SU-DHL-6 (cell line): ENCODE measurements at regions not wholly inside any gene's neighbourhood (a gene's known extent, or its start where the extent isn't known, plus 50 kb on each side); places are given as distances from the start of the nearest gene placed in this dataset.

ENCODE experiments used
- H2AFZ ChIP-seq: fragments of 200-600 bp; sonication (generic); 2 replicates; pipeline ENCODE4 v1.6.1; 2014; ENCODE audit warnings: low read depth, mild to moderate bottlenecking, moderate library complexity, mixed read lengths, antibody characterized with exemption, low read length; ENCODE audit not compliant: severe bottlenecking
- H3F3A ChIP-seq: fragments of 200-600 bp; shearing (Covaris generic); 2 replicates; pipeline ENCODE4 v1.6.0; 2016; ENCODE audit warnings: antibody characterized with exemption, mild to moderate bottlenecking; ENCODE audit not compliant: insufficient read depth
- H3K27ac ChIP-seq: fragments of 200-600 bp; sonication (generic); 2 replicates; pipeline ENCODE4 v1.5.1; 2016; ENCODE audit warnings: low read depth, mild to moderate bottlenecking, low read length, moderate library complexity, mixed read lengths
- H3K27me3 ChIP-seq: fragments of 200-600 bp; sonication (generic), shearing (Covaris generic); 2 replicates; pipeline ENCODE4 v1.6.0; 2014; ENCODE audit warnings: mild to moderate bottlenecking, low read length
- H3K36me3 ChIP-seq: fragments of 200-600 bp; sonication (generic); 2 replicates; pipeline ENCODE4 v1.6.1; 2014; ENCODE audit warnings: mild to moderate bottlenecking, low read length, mixed read lengths
- H3K4me2 ChIP-seq: fragments of 300-600, 200-600 bp; shearing (Covaris generic), sonication (generic); 2 replicates; pipeline ENCODE4 v1.6.0; 2014; ENCODE audit warnings: low read length, low read depth, mild to moderate bottlenecking; ENCODE audit not compliant: poor library complexity, severe bottlenecking
- H3K4me3 ChIP-seq: fragments of 200-600 bp; sonication (generic); 2 replicates; pipeline ENCODE4 v1.5.1; 2014; ENCODE audit warnings: antibody characterized with exemption, low read length, mild to moderate bottlenecking, mixed read lengths; ENCODE audit not compliant: insufficient read depth, poor library complexity, severe bottlenecking
- H3K79me2 ChIP-seq: fragments of 200-600 bp; sonication (generic); 2 replicates; pipeline ENCODE4 v1.6.1; 2014; ENCODE audit warnings: mild to moderate bottlenecking, low read length, moderate library complexity; ENCODE audit not compliant: insufficient read depth
- H3K9ac ChIP-seq: fragments of 200-600 bp; sonication (generic); 2 replicates; pipeline ENCODE4 v1.7.0; 2014; ENCODE audit warnings: mild to moderate bottlenecking, low read length
- H3K9me2 ChIP-seq: fragments of 200-600 bp; sonication (generic); replicated peaks from 2 replicates; pipeline ENCODE4 v1.6.1; 2014; ENCODE audit warnings: low read length; ENCODE audit not compliant: insufficient read depth
- H3K9me3 ChIP-seq: fragments of 200-600 bp; sonication (generic); 2 replicates; pipeline ENCODE4 v1.6.1; 2014; ENCODE audit warnings: low read length, mixed read lengths; ENCODE audit not compliant: insufficient read depth
- H4K20me1 ChIP-seq: fragments of 200-600 bp; sonication (generic); 2 replicates; pipeline ENCODE4 v1.6.1; 2014; ENCODE audit warnings: low read depth, mild to moderate bottlenecking, antibody characterized with exemption, low read length, moderate library complexity, mixed read lengths
- CTCF ChIP-seq: fragments of 200-600 bp; sonication (generic); IDR thresholded peaks from one replicate; pipeline ENCODE4 v1.5.1; 2017; ENCODE audit warnings: antibody characterized with exemption, mild to moderate bottlenecking, low read length, moderate library complexity; ENCODE audit not compliant: insufficient read depth, poor library complexity, severe bottlenecking
- EZH2phosphoT487 ChIP-seq: fragments of 200-600 bp; sonication (generic), shearing (Covaris generic); conservative IDR thresholded peaks from 2 replicates; pipeline ENCODE4 v1.6.1; 2018; ENCODE audit warnings: mild to moderate bottlenecking, antibody characterized with exemption, low read length, moderate library complexity, mixed read lengths

- peaks cover 6% of the 10 kb centered on the region; the same call in 1 of the 2 replicates for H3K36me3 ChIP-seq
- H3K4me3 ChIP-seq: no peak overlapping the region
- H2AFZ ChIP-seq: peak overlapping the region; percentile 35
- TF ChIP-seq EZH2phosphoT487 (no peak), CTCF (no peak)
- peaks cover 18% of the 10 kb centered on the region; the same call in 1 of the 2 replicates for H3K9me3 ChIP-seq
- no peaks in the 10 kb centered on the region for H3K27me3 ChIP-seq
- H3K79me2 ChIP-seq: no peaks in the 10 kb centered on the region
- no peaks in the 10 kb centered on the region for H3F3A ChIP-seq
- no peak overlapping the region for H3K4me2 ChIP-seq
- H3K27ac ChIP-seq: no peak overlapping the region
- no peaks in the 10 kb centered on the region for H3K9me2 ChIP-seq
- H4K20me1 ChIP-seq: no peaks in the 10 kb centered on the region
- H3K9ac ChIP-seq: no peak overlapping the region
Observed at GRCh38 chr5:18496041-18496440, 861.8 kb downstream of the TAF11L14 start.

GRCh38 chr5:18497089-18497488 lies 862.8 kb downstream of the TAF11L14 start:
- Histone ChIP-seq H4K20me1 (no peaks in the 10 kb centered on the region), H3K36me3 (peaks cover 6% of the 10 kb centered on the region; the same call in 1 of the 2 replicates), H3K4me2 (no peak overlapping the region), H3K27ac (no peak overlapping the region), H3K27me3 (no peaks in the 10 kb centered on the region), H3F3A (no peaks in the 10 kb centered on the region), H3K79me2 (no peaks in the 10 kb centered on the region), H3K4me3 (peak overlapping the region; percentile 8), H3K9me3 (peaks cover 18% of the 10 kb centered on the region; the same call in 1 of the 2 replicates), H2AFZ (peak overlapping the region; percentile 20), H3K9me2 (no peaks in the 10 kb centered on the region), H3K9ac (no peak overlapping the region)
- TF ChIP-seq EZH2phosphoT487 (no peak), CTCF (no peak)

- Histone ChIP-seq H3K27ac (no peak overlapping the region), H3K27me3 (no peaks in the 10 kb centered on the region), H3K9me3 (no peaks in the 10 kb centered on the region), H3F3A (no peaks in the 10 kb centered on the region), H3K36me3 (no peaks in the 10 kb centered on the region), H3K4me3 (no peak overlapping the region), H3K9me2 (no peaks in the 10 kb centered on the region), H3K79me2 (no peaks in the 10 kb centered on the region), H3K9ac (no peak overlapping the region), H2AFZ (peak overlapping the region; percentile 20), H3K4me2 (no peak overlapping the region), H4K20me1 (no peaks in the 10 kb centered on the region)
- TF ChIP-seq CTCF (no peak), EZH2phosphoT487 (no peak)
Observed at GRCh38 chr5:18503797-18504328, 869.6 kb downstream of the TAF11L14 start.
